HEK293 (cell line): ENCODE measurements at regions not wholly inside any gene's neighbourhood (a gene's known extent, or its start where the extent isn't known, plus 50 kb on each side); places are given as distances from the start of the nearest gene placed in this dataset.

Experiments used
- KLF9 ChIP-seq: fragments of 450-650 bp; formaldehyde crosslinking; IDR thresholded peaks from 2 replicates; pipeline ENCODE4 v1.5.1; 2016; ENCODE audit warnings: missing biosample characterization, missing genetic modification characterization, low read depth
- TRIM28 ChIP-seq: IDR thresholded peaks from 2 replicates; pipeline ENCODE4 v1.6.1; 2011; ENCODE audit warnings: low read length, control low read depth, borderline replicate concordance
- ZBTB8A ChIP-seq: fragments of 450-650 bp; formaldehyde crosslinking; IDR thresholded peaks from 2 replicates; pipeline ENCODE4 v1.5.1; 2016; ENCODE audit warnings: missing biosample characterization, missing genetic modification characterization
- ZNF16 ChIP-seq: fragments of 450-650 bp; formaldehyde crosslinking; IDR thresholded peaks from 2 replicates; pipeline ENCODE4 v1.5.1; 2016; ENCODE audit warnings: low read depth, missing biosample characterization, missing genetic modification characterization
- ZNF221 ChIP-seq: fragments of 450-650 bp; formaldehyde crosslinking; IDR thresholded peaks from 2 replicates; pipeline ENCODE4 v1.5.1; 2017; ENCODE audit warnings: missing biosample characterization, missing genetic modification characterization, borderline replicate concordance
- ZNF24 ChIP-seq: fragments of 450-650 bp; formaldehyde crosslinking; IDR thresholded peaks from 2 replicates; pipeline ENCODE4 v1.5.1; 2016; ENCODE audit warnings: missing biosample characterization, missing genetic modification characterization
- ZNF274 ChIP-seq, 2 experiments: fragments of 200-500 bp in 1 of 2; fragments of 450-650 bp in 1 of 2; sonication (Bioruptor generic) in 1 of 2; formaldehyde crosslinking in 1 of 2; IDR thresholded peaks; 2 replicates each; pipeline versions ENCODE4 v1.5.1 to v1.6.1; 2014 to 2016; ENCODE audit warnings: borderline replicate concordance in 1 of 2, inconsistent platforms in 1 of 2, low read length in 1 of 2, missing biosample characterization in 1 of 2, missing genetic modification characterization in 1 of 2
- ZNF768 ChIP-seq: fragments of 450-650 bp; formaldehyde crosslinking; IDR thresholded peaks from 2 replicates; pipeline ENCODE4 v1.5.1; 2018; ENCODE audit warnings: missing biosample characterization, mild to moderate bottlenecking, missing genetic modification characterization
- ZNF776 ChIP-seq: fragments of 450-650 bp; formaldehyde crosslinking; IDR thresholded peaks from 2 replicates; pipeline ENCODE4 v1.5.0; 2017; ENCODE audit warnings: missing biosample characterization, missing genetic modification characterization, borderline replicate concordance
- ZNF792 ChIP-seq: fragments of 450-650 bp; formaldehyde crosslinking; IDR thresholded peaks from 2 replicates; pipeline ENCODE4 v1.5.1; 2016; ENCODE audit warnings: missing biosample characterization, missing genetic modification characterization
- TF ChIP-seq, protein P1 (sequence below): fragments of 450-650 bp; formaldehyde crosslinking; IDR thresholded peaks from 2 replicates; pipeline ENCODE4 v1.5.1; 2016; ENCODE audit warnings: missing biosample characterization, missing genetic modification characterization
- TF ChIP-seq, protein P2 (sequence below): fragments of 450-650 bp; formaldehyde crosslinking; IDR thresholded peaks from 2 replicates; pipeline ENCODE4 v1.5.1; 2016; ENCODE audit warnings: missing biosample characterization, missing genetic modification characterization, low read depth
- TF ChIP-seq, protein P3 (sequence below): fragments of 450-650 bp; formaldehyde crosslinking; IDR thresholded peaks from 2 replicates; pipeline ENCODE4 v1.5.1; 2017; ENCODE audit warnings: missing biosample characterization, mild to moderate bottlenecking, missing genetic modification characterization, moderate library complexity
- TF ChIP-seq, protein P4 (sequence below): fragments of 450-650 bp; formaldehyde crosslinking; IDR thresholded peaks from 2 replicates; pipeline ENCODE4 v1.5.1; 2016; ENCODE audit warnings: missing biosample characterization, missing genetic modification characterization

DNA sequence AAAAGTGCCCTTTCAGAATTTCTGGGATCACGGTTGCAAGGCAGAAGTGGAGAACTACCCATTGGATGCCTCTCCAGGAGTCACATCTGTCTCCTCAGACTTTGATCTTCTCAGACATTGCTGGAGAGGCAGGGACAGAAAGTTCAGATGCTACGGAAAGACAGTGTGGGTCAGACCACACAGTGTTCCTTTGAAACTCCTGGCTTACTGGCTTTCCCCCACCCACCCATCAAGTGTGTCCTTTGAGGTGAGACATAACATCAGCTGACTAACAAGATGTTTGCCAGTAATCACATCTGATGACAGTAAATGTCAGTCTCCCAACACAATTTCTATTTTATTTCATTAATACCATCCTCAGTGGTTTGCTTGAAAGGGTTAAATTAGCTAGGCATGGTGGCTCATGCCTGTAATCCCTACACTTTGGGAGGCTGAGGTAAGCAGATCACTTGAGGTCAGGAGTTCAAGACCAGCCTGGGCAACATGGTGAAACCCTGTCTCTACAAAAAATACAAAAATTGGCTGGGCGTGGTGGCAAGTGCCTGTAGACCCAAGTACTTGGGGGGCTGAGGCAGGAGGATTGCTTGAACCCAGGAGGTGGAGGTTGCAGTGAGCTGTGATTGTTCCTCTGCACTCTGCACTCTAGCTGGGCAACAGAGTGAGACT, 67.2 kb upstream of the SNX9 start:
- no peak for TF ChIP-seq ZNF768 (tag by site-specific recombination)
- TF ChIP-seq, protein P1, sequence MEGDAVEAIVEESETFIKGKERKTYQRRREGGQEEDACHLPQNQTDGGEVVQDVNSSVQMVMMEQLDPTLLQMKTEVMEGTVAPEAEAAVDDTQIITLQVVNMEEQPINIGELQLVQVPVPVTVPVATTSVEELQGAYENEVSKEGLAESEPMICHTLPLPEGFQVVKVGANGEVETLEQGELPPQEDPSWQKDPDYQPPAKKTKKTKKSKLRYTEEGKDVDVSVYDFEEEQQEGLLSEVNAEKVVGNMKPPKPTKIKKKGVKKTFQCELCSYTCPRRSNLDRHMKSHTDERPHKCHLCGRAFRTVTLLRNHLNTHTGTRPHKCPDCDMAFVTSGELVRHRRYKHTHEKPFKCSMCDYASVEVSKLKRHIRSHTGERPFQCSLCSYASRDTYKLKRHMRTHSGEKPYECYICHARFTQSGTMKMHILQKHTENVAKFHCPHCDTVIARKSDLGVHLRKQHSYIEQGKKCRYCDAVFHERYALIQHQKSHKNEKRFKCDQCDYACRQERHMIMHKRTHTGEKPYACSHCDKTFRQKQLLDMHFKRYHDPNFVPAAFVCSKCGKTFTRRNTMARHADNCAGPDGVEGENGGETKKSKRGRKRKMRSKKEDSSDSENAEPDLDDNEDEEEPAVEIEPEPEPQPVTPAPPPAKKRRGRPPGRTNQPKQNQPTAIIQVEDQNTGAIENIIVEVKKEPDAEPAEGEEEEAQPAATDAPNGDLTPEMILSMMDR (tag by site-specific recombination), result no peak
- TF ChIP-seq, protein P2, sequence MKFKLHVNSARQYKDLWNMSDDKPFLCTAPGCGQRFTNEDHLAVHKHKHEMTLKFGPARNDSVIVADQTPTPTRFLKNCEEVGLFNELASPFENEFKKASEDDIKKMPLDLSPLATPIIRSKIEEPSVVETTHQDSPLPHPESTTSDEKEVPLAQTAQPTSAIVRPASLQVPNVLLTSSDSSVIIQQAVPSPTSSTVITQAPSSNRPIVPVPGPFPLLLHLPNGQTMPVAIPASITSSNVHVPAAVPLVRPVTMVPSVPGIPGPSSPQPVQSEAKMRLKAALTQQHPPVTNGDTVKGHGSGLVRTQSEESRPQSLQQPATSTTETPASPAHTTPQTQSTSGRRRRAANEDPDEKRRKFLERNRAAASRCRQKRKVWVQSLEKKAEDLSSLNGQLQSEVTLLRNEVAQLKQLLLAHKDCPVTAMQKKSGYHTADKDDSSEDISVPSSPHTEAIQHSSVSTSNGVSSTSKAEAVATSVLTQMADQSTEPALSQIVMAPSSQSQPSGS (tag by site-specific recombination), result no peak
- TF ChIP-seq, protein P3, sequence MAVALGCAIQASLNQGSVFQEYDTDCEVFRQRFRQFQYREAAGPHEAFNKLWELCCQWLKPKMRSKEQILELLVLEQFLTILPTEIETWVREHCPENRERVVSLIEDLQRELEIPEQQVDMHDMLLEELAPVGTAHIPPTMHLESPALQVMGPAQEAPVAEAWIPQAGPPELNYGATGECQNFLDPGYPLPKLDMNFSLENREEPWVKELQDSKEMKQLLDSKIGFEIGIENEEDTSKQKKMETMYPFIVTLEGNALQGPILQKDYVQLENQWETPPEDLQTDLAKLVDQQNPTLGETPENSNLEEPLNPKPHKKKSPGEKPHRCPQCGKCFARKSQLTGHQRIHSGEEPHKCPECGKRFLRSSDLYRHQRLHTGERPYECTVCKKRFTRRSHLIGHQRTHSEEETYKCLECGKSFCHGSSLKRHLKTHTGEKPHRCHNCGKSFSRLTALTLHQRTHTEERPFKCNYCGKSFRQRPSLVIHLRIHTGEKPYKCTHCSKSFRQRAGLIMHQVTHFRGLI (tag by site-specific recombination), result no peak
- TF ChIP-seq ZNF16 (tag by site-specific recombination), result no peak
- TF ChIP-seq KLF9 (tag by site-specific recombination), result no peak
- TF ChIP-seq TRIM28, result no peak
- TF ChIP-seq ZNF221 (tag by site-specific recombination), result no peak
- TF ChIP-seq ZNF274 (IDR thresholded peaks at IDR 0.05; ENCODE audit: low read length), result no peak
- no peak for TF ChIP-seq ZNF274 (tag by site-specific recombination; IDR thresholded peaks at IDR 0.05; ENCODE audit: borderline replicate concordance)
- TF ChIP-seq, protein P4, sequence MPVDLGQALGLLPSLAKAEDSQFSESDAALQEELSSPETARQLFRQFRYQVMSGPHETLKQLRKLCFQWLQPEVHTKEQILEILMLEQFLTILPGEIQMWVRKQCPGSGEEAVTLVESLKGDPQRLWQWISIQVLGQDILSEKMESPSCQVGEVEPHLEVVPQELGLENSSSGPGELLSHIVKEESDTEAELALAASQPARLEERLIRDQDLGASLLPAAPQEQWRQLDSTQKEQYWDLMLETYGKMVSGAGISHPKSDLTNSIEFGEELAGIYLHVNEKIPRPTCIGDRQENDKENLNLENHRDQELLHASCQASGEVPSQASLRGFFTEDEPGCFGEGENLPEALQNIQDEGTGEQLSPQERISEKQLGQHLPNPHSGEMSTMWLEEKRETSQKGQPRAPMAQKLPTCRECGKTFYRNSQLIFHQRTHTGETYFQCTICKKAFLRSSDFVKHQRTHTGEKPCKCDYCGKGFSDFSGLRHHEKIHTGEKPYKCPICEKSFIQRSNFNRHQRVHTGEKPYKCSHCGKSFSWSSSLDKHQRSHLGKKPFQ (tag by site-specific recombination), result no peak
- no peak for TF ChIP-seq ZNF24
- TF ChIP-seq ZNF792 (tag by site-specific recombination), result no peak
- TF ChIP-seq ZNF776 (tag by site-specific recombination), result no peak
- no peak for TF ChIP-seq ZBTB8A (tag by site-specific recombination)
